ENCODE measurements at regions not wholly inside any gene's neighbourhood (a gene's known extent, or its start where the extent isn't known, plus 50 kb on each side); places are given as distances from the start of the nearest gene placed in this dataset.
A peak's percentile ranks its signal among the peaks of the same experiment; 100 is the strongest.

GRCh38 chr13:40120288-40120687 is 464.8 kb downstream of the COG6 start:
- no peak for TF ChIP-seq CTCF (IDR thresholded peaks at IDR 0.05)
- TF ChIP-seq POLR2A (IDR thresholded peaks at IDR 0.05) = no peak
- no peak for TF ChIP-seq EP300 (IDR thresholded peaks at IDR 0.05)
- no peak for TF ChIP-seq POLR2AphosphoS5 (IDR thresholded peaks at IDR 0.05)
- no peaks in the 10 kb centered on the region for H3K36me3 ChIP-seq
- no peak for DNase-seq
- no peaks in the 10 kb centered on the region for H3K27me3 ChIP-seq
- no peak overlapping the region for H3K4me3 ChIP-seq
- H3K27ac ChIP-seq = peak overlapping the region in 1 of 5 donors; percentile 18
- intact Hi-C loops (cut with DNase I; ENCODE audit: low total_unique reads) = no loop called here
- H3K9me3 ChIP-seq = peaks cover 0 to 3% (median 0%) of the 10 kb centered on the region in 4 donors
- 78 to 94% (median 89%) methylated on average over 1 of the region's 1 CpG for WGBS, 5 donors
- H3K4me1 ChIP-seq = peaks cover 0 to 13% (median 5%) of the 10 kb centered on the region in 4 donors

GRCh38 chr13:40120781-40121180 is 465.3 kb downstream of the COG6 start:
- no peak overlapping the region for H3K4me3 ChIP-seq
- peak overlapping the region in 1 of 5 donors; percentile 18 for H3K27ac ChIP-seq
- H3K4me1 ChIP-seq = peaks cover 0 to 9% (median 3%) of the 10 kb centered on the region in 4 donors
- H3K36me3 ChIP-seq = no peaks in the 10 kb centered on the region
- H3K27me3 ChIP-seq = no peaks in the 10 kb centered on the region
- peaks cover 0 to 3% (median 0%) of the 10 kb centered on the region in 4 donors for H3K9me3 ChIP-seq
- TF ChIP-seq CTCF (IDR thresholded peaks at IDR 0.05) (no peak), POLR2A (IDR thresholded peaks at IDR 0.05) (no peak), EP300 (IDR thresholded peaks at IDR 0.05) (no peak), POLR2AphosphoS5 (IDR thresholded peaks at IDR 0.05) (no peak)
- no peak for DNase-seq
- intact Hi-C loops (cut with DNase I; ENCODE audit: low total_unique reads) = no loop called here
- WGBS, 5 donors = 62 to 82% (median 69%) methylated on average over 3 to 4 of the region's 4 CpGs

- H3K4me3 ChIP-seq = no peak overlapping the region
- WGBS, 5 donors = 71 to 79% (median 78%) methylated on average over 2 of the region's 2 CpGs
- no peak for TF ChIP-seq CTCF (IDR thresholded peaks at IDR 0.05)
- no peak for TF ChIP-seq POLR2A (IDR thresholded peaks at IDR 0.05)
- TF ChIP-seq EP300 (IDR thresholded peaks at IDR 0.05) = no peak
- TF ChIP-seq POLR2AphosphoS5 (IDR thresholded peaks at IDR 0.05) = no peak
- intact Hi-C loops (cut with DNase I; ENCODE audit: low total_unique reads) = no loop called here
- no peaks in the 10 kb centered on the region for H3K36me3 ChIP-seq
- H3K9me3 ChIP-seq = peaks cover 0 to 3% (median 0%) of the 10 kb centered on the region in 4 donors
- H3K4me1 ChIP-seq = no peaks in the 10 kb centered on the region
- H3K27ac ChIP-seq = no peak overlapping the region
- H3K27me3 ChIP-seq = no peaks in the 10 kb centered on the region
- no peak for DNase-seq
These were observed 466.3 kb downstream of the COG6 start for GRCh38 chr13:40121722-40122121.

- no peak overlapping the region for H3K27ac ChIP-seq
- no peaks in the 10 kb centered on the region for H3K4me1 ChIP-seq
- no peak for TF ChIP-seq CTCF (IDR thresholded peaks at IDR 0.05)
- no peak for TF ChIP-seq EP300 (IDR thresholded peaks at IDR 0.05)
- no peak for TF ChIP-seq POLR2AphosphoS5 (IDR thresholded peaks at IDR 0.05)
- no peak for TF ChIP-seq POLR2A (IDR thresholded peaks at IDR 0.05)
- H3K4me3 ChIP-seq = no peak overlapping the region
- no peaks in the 10 kb centered on the region for H3K36me3 ChIP-seq
- DNase-seq = no peak
- intact Hi-C loops (cut with DNase I; ENCODE audit: low total_unique reads) = no loop called here
- WGBS, 5 donors = 74 to 85% (median 79%) methylated on average over 2 of the region's 2 CpGs
- peaks cover 0 to 3% (median 0%) of the 10 kb centered on the region in 4 donors for H3K9me3 ChIP-seq
- no peaks in the 10 kb centered on the region for H3K27me3 ChIP-seq
These were observed 468.6 kb downstream of the COG6 start for GRCh38 chr13:40123962-40124632.
